GM12865 (cell line): ENCODE measurements at regions not wholly inside any gene's neighbourhood (a gene's known extent, or its start where the extent isn't known, plus 50 kb on each side); places are given as distances from the start of the nearest gene placed in this dataset.

Experiments
- DNase-seq: peaks from one replicate; pipeline ENCODE4 v3.0.0; 2010; ENCODE audit warnings: low read depth
- H3K4me3 ChIP-seq: 2 replicates; pipeline ENCODE4 v1.5.1; 2011; ENCODE audit warnings: mild to moderate bottlenecking, low read depth, low read length, control low read depth
- TF ChIP-seq, protein P1 (sequence below): IDR thresholded peaks from 2 replicates; pipeline ENCODE4 v1.5.1; 2011; ENCODE audit warnings: low read length, control low read depth, low read depth, inconsistent platforms; ENCODE audit not compliant: insufficient read depth; ENCODE audit errors: missing control alignments

DNA sequence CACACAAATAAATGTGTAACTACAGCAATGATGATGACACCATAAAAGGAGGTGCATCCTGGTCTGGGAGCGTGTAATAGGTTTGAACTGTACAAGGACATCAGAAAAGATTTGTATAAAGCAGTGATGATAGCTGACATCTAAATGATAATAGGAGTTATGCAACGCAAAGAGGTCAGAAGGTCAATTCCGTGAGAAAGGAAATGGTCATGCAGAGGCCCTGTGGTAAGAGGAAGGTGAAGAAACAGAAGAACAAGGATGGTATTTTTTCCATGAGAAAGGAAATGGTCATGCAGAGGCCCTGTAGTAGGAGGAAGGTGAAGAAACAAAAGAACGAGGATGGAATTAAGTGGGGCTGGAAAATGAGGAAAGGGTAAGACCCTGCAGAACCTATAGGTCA lies 106.7 kb upstream of the TMPO start:
- DNase-seq: no peak
- H3K4me3 ChIP-seq: no peak overlapping the region
- TF ChIP-seq, protein P1, sequence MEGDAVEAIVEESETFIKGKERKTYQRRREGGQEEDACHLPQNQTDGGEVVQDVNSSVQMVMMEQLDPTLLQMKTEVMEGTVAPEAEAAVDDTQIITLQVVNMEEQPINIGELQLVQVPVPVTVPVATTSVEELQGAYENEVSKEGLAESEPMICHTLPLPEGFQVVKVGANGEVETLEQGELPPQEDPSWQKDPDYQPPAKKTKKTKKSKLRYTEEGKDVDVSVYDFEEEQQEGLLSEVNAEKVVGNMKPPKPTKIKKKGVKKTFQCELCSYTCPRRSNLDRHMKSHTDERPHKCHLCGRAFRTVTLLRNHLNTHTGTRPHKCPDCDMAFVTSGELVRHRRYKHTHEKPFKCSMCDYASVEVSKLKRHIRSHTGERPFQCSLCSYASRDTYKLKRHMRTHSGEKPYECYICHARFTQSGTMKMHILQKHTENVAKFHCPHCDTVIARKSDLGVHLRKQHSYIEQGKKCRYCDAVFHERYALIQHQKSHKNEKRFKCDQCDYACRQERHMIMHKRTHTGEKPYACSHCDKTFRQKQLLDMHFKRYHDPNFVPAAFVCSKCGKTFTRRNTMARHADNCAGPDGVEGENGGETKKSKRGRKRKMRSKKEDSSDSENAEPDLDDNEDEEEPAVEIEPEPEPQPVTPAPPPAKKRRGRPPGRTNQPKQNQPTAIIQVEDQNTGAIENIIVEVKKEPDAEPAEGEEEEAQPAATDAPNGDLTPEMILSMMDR: no peak

DNA sequence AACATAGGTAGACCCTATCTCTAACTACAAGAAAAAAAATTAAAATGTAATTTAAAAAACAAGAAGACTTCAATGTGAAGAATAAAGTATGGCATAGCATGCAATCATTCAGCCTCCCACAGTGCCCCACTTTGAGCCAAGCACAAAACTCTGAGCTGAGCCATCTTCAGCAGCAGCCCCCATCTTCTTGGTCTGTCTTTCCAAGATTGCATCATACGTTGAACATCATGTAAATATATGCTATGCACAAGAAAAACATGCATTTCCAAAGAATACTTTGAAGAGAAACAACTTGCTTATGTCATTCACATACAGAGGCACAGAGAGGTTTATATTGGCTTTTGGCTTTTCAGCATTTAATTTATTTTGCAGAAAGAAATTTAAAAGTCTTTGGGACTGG lies 105.8 kb upstream of the TMPO start:
- DNase-seq: no peak
- TF ChIP-seq, protein P1: no peak

DNA sequence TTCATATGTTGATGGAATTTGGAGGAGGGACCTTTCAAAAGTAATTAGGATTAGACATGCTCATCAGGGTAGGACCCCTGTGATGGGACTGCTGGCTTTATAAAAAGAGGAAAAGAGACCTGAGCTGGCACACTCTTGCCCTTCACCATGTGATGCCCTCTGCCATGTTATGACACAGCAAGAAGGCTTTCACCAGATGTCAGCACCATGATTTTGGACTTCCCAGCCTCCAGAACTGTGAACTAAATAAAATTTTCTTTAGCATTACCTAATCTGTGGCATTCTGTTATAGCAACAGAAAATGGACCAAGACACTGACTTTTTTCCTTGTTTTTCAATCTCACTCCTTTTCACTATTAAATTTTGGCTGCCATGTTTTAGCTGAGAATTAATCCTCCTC lies 105.0 kb upstream of the TMPO start:
- TF ChIP-seq, protein P1: no peak
- DNase-seq: no peak

More for the DNA sequence above, 105.8 kb upstream of the TMPO start:
- H3K4me3 ChIP-seq: no peak overlapping the region

DNA sequence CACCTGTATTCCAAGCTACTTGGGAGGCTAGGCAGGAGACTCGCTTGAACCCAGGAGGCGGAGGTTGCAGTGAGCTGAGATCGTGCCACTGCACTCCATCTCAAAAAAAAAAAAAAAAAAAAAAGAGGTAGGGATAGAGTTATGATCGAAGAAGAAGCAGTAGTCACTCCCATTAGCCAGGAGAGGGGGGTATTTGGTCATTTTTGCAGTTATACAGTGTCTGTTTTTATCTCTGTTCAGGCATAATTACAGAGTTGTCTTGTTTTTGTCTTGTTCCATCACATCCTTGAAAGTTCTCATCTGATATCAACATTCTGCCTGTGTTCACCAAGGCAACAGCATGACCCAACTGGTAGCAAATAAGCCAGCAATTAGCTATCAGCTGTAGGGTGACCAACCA lies 98.5 kb upstream of the TMPO start:
- DNase-seq: peak; percentile 14
- no peak overlapping the region for H3K4me3 ChIP-seq
- TF ChIP-seq, protein P1: peak; percentile 12

More for the DNA sequence above, 105.0 kb upstream of the TMPO start:
- H3K4me3 ChIP-seq: no peak overlapping the region

DNA sequence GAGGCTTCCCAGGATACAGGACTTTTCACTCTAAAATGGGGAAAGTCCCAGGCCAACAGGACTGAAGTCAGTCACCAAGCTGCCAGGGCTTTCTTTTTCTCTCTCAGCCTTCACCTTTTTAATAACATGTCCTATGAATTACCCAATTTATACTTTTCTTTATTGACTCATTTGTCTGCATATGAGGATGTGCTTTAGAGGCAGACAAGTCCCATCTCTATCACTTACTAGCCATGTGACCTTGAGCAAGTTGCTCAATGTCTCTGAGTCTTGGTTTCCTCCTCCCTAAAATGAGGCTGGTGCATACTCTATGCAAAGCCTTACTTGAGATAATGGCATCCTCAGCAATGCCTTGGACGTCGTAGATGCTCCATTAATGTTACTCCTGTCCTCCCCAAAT lies 98.1 kb upstream of the TMPO start:
- DNase-seq: no peak
- H3K4me3 ChIP-seq: no peak overlapping the region
- TF ChIP-seq, protein P1: no peak

DNA sequence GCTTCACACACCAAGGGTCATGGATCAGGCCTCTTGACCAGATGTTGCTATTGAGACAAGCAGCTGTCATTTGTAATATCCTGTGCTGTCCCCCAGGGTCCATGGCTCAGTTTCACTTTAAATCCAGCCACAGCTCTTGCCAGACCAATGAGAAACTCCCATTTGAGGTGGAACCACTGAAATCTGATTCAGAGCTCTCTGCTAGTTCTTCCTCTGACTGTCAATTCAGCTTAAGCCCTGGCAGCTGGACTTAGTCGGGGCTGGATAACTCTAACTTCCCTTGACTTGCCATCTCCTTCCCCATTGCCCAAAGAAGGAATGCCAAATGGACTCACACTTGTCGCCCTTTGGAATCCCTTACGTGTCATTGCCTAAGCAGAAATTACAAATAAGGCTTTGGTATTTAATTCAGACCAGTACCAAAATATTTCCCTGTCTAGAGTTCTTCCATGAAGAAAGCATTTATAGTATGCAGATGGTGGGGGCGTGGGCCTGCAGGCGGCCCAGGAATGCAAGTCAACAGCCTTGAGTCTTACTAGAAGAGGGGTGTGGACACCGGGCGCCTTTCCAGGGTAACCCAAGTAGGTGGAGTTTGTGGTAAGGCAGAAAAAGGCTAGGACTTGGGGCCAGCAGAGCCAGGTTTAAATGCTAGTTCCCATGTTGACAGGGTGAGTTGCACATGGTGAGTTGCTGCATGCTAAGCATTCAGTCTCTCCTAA lies 96.9 kb upstream of the TMPO start:
- no peak overlapping the region for H3K4me3 ChIP-seq
- TF ChIP-seq, protein P1: no peak
- DNase-seq: peak; percentile 67
